ENCODE measurements at regions not wholly inside any gene's neighbourhood (a gene's known extent, or its start where the extent isn't known, plus 50 kb on each side); places are given as distances from the start of the nearest gene placed in this dataset.

- H2AFZ ChIP-seq (ENCODE audit: low read depth, low read length) = no peak overlapping the region
- H4K20me1 ChIP-seq (replicated peaks; ENCODE audit: control insufficient read depth, extremely low read depth, insufficient read depth, low read length) = no peaks in the 10 kb centered on the region
- intact Hi-C loops (cut with micrococcal nuclease) (loop anchor here (10.0 kb wide), 1 partner anchor 771 kb away; no protein-coding TSS in a partner anchor), dilution Hi-C loops (cut with MboI; ENCODE audit: extremely low pct_ligation_motif_present, low sequenced_read_pairs) (no loop called here)
- no peaks in the 10 kb centered on the region for H3K79me2 ChIP-seq (ENCODE audit: control insufficient read depth, insufficient read depth, low read length)
- no peak overlapping the region for H3K27ac ChIP-seq (ENCODE audit: insufficient read depth, low read depth, low read length)
- no TSS peak for BruUV-seq (replicated peaks)
- POLR2A ChIA-PET = no interaction called here
- no peak for TF ChIP-seq POLR2A (IDR thresholded peaks at IDR 0.05; ENCODE audit: low read depth, low read length)
- H3K9me3 ChIP-seq (replicated peaks; ENCODE audit: control insufficient read depth, insufficient read depth, low read length) = no peaks in the 10 kb centered on the region
- H3K36me3 ChIP-seq (ENCODE audit: control insufficient read depth in 2 of 2, extremely low read depth in 1 of 2, insufficient read depth in 2 of 2, low read length in 2 of 2) = no peaks in the 10 kb centered on the region
- H3K9me1 ChIP-seq (replicated peaks; ENCODE audit: control insufficient read depth, extremely low read depth, insufficient read depth, low read length) = peaks cover 2% of the 10 kb centered on the region
- DNase-seq (ENCODE audit: low read depth, low spot score) (no peak), FAIRE-seq (no peak)
- CTCF ChIA-PET = no interaction called here
- H3K4me1 ChIP-seq (ENCODE audit: control insufficient read depth, extremely low read depth, insufficient read depth, low read length) = peaks cover 4% of the 10 kb centered on the region
- H3K9ac ChIP-seq (replicated peaks; ENCODE audit: extremely low read depth, insufficient read depth, low read length) = no peak overlapping the region
- H3K27me3 ChIP-seq (ENCODE audit: control insufficient read depth in 2 of 2, insufficient read depth in 2 of 2, low read length in 2 of 2) = no peaks in the 10 kb centered on the region
- H3K4me3 ChIP-seq (replicated peaks in 1 of 3; ENCODE audit: insufficient read depth in 1 of 3, low read depth in 1 of 3, low read length in 3 of 3) = no peak overlapping the region
- no peak overlapping the region for H3K4me2 ChIP-seq (ENCODE audit: insufficient read depth, low read length)
Measured at GRCh38 chr10:10503772-10504171, 513.9 kb upstream of the CELF2 start.

- H3K9me3 ChIP-seq (replicated peaks; ENCODE audit: control insufficient read depth, insufficient read depth, low read length) = no peaks in the 10 kb centered on the region
- no peaks in the 10 kb centered on the region for H3K36me3 ChIP-seq (ENCODE audit: control insufficient read depth in 2 of 2, extremely low read depth in 1 of 2, insufficient read depth in 2 of 2, low read length in 2 of 2)
- CTCF ChIA-PET = no interaction called here
- H3K27me3 ChIP-seq (ENCODE audit: control insufficient read depth in 2 of 2, insufficient read depth in 2 of 2, low read length in 2 of 2) = no peaks in the 10 kb centered on the region
- no peaks in the 10 kb centered on the region for H4K20me1 ChIP-seq (replicated peaks; ENCODE audit: control insufficient read depth, extremely low read depth, insufficient read depth, low read length)
- H3K4me1 ChIP-seq (ENCODE audit: control insufficient read depth, extremely low read depth, insufficient read depth, low read length) = no peaks in the 10 kb centered on the region
- TF ChIP-seq GATA2 (IDR thresholded peaks at IDR 0.05; ENCODE audit: insufficient read depth, insufficient read length, low read depth, low read length) = no peak
- TF ChIP-seq POLR2AphosphoS5 (IDR thresholded peaks at IDR 0.05; ENCODE audit: insufficient read depth, low read depth, low read length) = no peak
- no peak for TF ChIP-seq CTCF (IDR thresholded peaks at IDR 0.05; ENCODE audit: extremely low read depth in 1 of 2, insufficient read depth in 1 of 2, low read depth in 1 of 2, low read length in 2 of 2)
- no peak for TF ChIP-seq JUN (IDR thresholded peaks at IDR 0.05; ENCODE audit: borderline replicate concordance, insufficient read depth, insufficient read length, low read depth)
- TF ChIP-seq EZH2 (IDR thresholded peaks at IDR 0.05; ENCODE audit: borderline replicate concordance, low read depth, low read length, severe bottlenecking) = no peak
- TF ChIP-seq MAX (IDR thresholded peaks at IDR 0.05; ENCODE audit: insufficient read depth, insufficient read length) = no peak
- no peak for TF ChIP-seq POLR2A (IDR thresholded peaks at IDR 0.05; ENCODE audit: low read depth, low read length)
- TF ChIP-seq FOS (IDR thresholded peaks at IDR 0.05; ENCODE audit: borderline replicate concordance, insufficient read depth, low read length) = no peak
- no peak for TF ChIP-seq MYC (IDR thresholded peaks at IDR 0.05; ENCODE audit: low read depth, low read length)
- DNase-seq (ENCODE audit: low read depth, low spot score) = no peak
- no TSS peak for BruUV-seq (replicated peaks)
- H3K79me2 ChIP-seq (ENCODE audit: control insufficient read depth, insufficient read depth, low read length) = no peaks in the 10 kb centered on the region
- no peak overlapping the region for H3K27ac ChIP-seq (ENCODE audit: insufficient read depth, low read depth, low read length)
- H3K9me1 ChIP-seq (replicated peaks; ENCODE audit: control insufficient read depth, extremely low read depth, insufficient read depth, low read length) = no peaks in the 10 kb centered on the region
- POLR2A ChIA-PET = no interaction called here
- intact Hi-C loops (cut with micrococcal nuclease) (loop anchor here (10.0 kb wide), 1 partner anchor 767 kb away; no protein-coding TSS in a partner anchor), dilution Hi-C loops (cut with MboI; ENCODE audit: extremely low pct_ligation_motif_present, low sequenced_read_pairs) (no loop called here)
- H2AFZ ChIP-seq (ENCODE audit: low read depth, low read length) = no peak overlapping the region
- H3K4me2 ChIP-seq (ENCODE audit: insufficient read depth, low read length) = no peak overlapping the region
- H3K4me3 ChIP-seq (replicated peaks in 1 of 3; ENCODE audit: insufficient read depth in 1 of 3, low read depth in 1 of 3, low read length in 3 of 3) = no peak overlapping the region
- no peak for FAIRE-seq
- no peak overlapping the region for H3K9ac ChIP-seq (replicated peaks; ENCODE audit: extremely low read depth, insufficient read depth, low read length)
Measured at GRCh38 chr10:10508211-10508610, 509.5 kb upstream of the CELF2 start.

All from endothelial cell of umbilical vein (primary cell).